Transverse colon (tissue), 4 donors: ENCODE measurements at regions not wholly inside any gene's neighbourhood (a gene's known extent, or its start where the extent isn't known, plus 50 kb on each side); places are given as distances from the start of the nearest gene placed in this dataset.

Experiments
- DNase-seq: peaks from one replicate; pipeline ENCODE4 v3.0.0-alpha.2; 2019
- H3K27ac ChIP-seq, 4 donors: fragments of 200-600 bp; sonication (generic); 2 replicates each; pipeline ENCODE4 v1.5.1; 2016 to 2018; ENCODE audit warnings: inconsistent platforms in 4 of 4
- H3K27me3 ChIP-seq: fragments of 200-600 bp; sonication (generic); 2 replicates; pipeline ENCODE4 v1.5.1; 2017; ENCODE audit warnings: inconsistent platforms
- H3K36me3 ChIP-seq, 4 donors: fragments of 200-600 bp; sonication (generic); 2 replicates each; pipeline ENCODE4 v1.5.1; 2017 to 2019; ENCODE audit warnings: inconsistent platforms in 4 of 4
- H3K4me1 ChIP-seq, 4 donors: fragments of 200-600 bp; sonication (generic); 2 replicates each; pipeline ENCODE4 v1.5.1; 2017 to 2020; ENCODE audit warnings: inconsistent platforms in 4 of 4
- H3K4me3 ChIP-seq, 4 donors: fragments of 200-600 bp; sonication (generic); 1 replicate in 1 of 4; 2 replicates in 3 of 4; pipeline versions ENCODE4 v1.5.1 to v1.6.1; 2017 to 2019; ENCODE audit warnings: inconsistent platforms in 4 of 4
- H3K9me3 ChIP-seq, 2 donors: fragments of 200-600 bp; sonication (generic); 2 replicates each; pipeline ENCODE4 v1.5.1; 2017 to 2019; ENCODE audit warnings: inconsistent platforms in 2 of 2
- EP300 ChIP-seq: sonication (generic); formaldehyde crosslinking; IDR thresholded peaks from one replicate; pipeline ENCODE4 v1.6.1; 2017; ENCODE audit warnings: antibody characterized with exemption, low read depth
- POLR2A ChIP-seq: fragments of 450-650 bp; IDR thresholded peaks from one replicate; pipeline ENCODE4 v1.6.1; 2016; ENCODE audit warnings: antibody characterized with exemption, mild to moderate bottlenecking, moderate library complexity
- POLR2AphosphoS5 ChIP-seq, 3 donors: sonication (generic); formaldehyde crosslinking; IDR thresholded peaks; one replicate each; pipeline ENCODE4 v1.6.1; 2016; ENCODE audit warnings: antibody characterized with exemption in 3 of 3
- WGBS, 2 donors: methylation state at CpG; one replicate each; pipeline ENCODE4 v1.1.5; 2018; ENCODE audit warnings: low coverage in 1 of 2; 5-methylcytosine and 5-hydroxymethylcytosine counted together
- in situ Hi-C, 4 donors: fragments of 200-750 bp; cut with MboI; loops; one replicate each; pipeline versions ENCODE4 v1.15.0 to v1.15.1; 2017; ENCODE audit warnings: low sequenced_read_pairs in 3 of 4, low pct_ligation_motif_present in 1 of 4, low pct_unique_long_range_greater_than_20kb in 1 of 4
- intact Hi-C: fragments of 100-400 bp; cut with DNase I; formaldehyde crosslinking; loops from one replicate; pipeline ENCODE4 v1.15.1; 2023; ENCODE audit warnings: low total_unique reads
- TF ChIP-seq, protein P1 (sequence below), 5 experiments: fragments of 200-600 bp in 3 of 5; fragments of 450-650 bp in 2 of 5; sonication (generic) in 3 of 5; IDR thresholded peaks; 1 replicate in 2 of 5; 2 replicates in 3 of 5; pipeline ENCODE4 v1.5.1; 2016 to 2017; ENCODE audit warnings: antibody characterized with exemption in 5 of 5, inconsistent platforms in 3 of 5, mild to moderate bottlenecking in 2 of 5, moderate library complexity in 1 of 5

DNA sequence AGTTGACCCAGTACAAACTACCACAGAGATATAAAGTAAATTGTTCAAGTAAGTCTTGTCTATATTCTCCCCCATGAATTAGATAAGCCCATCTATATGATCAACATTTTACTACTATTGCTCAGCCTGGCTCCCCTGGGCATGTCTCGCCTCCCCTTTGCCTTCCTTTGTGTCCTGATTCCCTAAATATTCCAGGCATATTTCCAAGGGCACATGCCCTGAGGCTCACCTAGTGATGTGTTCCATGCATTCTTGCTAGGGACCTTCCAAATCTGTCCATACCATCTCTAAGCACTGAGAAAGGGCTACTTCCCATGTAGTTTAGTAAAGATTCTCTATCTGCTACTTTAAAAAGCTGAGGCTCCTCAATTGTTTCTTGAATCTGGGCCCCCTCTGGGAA lies 163.1 kb upstream of the ADRA1D start:
- Histone ChIP-seq H3K27ac (no peak overlapping the region), H3K4me3 (no peak overlapping the region), H3K36me3 (no peaks in the 10 kb centered on the region), H3K9me3 (no peaks in the 10 kb centered on the region), H3K4me1 (no peaks in the 10 kb centered on the region), H3K27me3 (no peaks in the 10 kb centered on the region)
- TF ChIP-seq, protein P1, sequence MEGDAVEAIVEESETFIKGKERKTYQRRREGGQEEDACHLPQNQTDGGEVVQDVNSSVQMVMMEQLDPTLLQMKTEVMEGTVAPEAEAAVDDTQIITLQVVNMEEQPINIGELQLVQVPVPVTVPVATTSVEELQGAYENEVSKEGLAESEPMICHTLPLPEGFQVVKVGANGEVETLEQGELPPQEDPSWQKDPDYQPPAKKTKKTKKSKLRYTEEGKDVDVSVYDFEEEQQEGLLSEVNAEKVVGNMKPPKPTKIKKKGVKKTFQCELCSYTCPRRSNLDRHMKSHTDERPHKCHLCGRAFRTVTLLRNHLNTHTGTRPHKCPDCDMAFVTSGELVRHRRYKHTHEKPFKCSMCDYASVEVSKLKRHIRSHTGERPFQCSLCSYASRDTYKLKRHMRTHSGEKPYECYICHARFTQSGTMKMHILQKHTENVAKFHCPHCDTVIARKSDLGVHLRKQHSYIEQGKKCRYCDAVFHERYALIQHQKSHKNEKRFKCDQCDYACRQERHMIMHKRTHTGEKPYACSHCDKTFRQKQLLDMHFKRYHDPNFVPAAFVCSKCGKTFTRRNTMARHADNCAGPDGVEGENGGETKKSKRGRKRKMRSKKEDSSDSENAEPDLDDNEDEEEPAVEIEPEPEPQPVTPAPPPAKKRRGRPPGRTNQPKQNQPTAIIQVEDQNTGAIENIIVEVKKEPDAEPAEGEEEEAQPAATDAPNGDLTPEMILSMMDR (IDR thresholded peaks at IDR 0.05) = no peak
- TF ChIP-seq EP300 (no peak), POLR2A (no peak)
- DNase-seq = no peak
- in situ Hi-C loops (no loop called here), intact Hi-C loops (no loop called here)
- 83 to 90% methylated on average over 1 of the region's 1 CpG for WGBS, 2 donors

DNA sequence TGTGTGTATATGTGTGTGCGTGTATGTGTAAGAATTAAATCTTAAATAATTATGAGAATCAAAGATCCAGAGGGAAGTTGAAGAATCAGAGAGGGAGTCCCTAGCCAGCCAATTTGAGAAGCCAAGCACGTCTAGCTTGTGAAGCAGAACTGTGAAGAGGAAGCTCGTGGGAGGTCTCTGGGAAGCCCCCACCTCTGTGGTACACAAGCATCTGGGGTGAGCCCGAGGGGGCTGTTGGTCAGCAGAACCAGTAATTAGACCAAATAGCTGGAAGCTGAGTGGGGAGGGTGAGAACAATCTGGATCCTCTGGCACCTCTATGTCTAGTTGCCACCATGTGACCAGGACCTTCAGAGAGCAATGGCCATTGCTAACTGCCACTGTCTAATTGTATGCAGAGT lies 162.7 kb upstream of the ADRA1D start:
- DNase-seq = no peak
- Histone ChIP-seq H3K27ac (no peak overlapping the region), H3K9me3 (no peaks in the 10 kb centered on the region), H3K4me3 (no peak overlapping the region), H3K4me1 (no peaks in the 10 kb centered on the region), H3K27me3 (no peaks in the 10 kb centered on the region), H3K36me3 (no peaks in the 10 kb centered on the region)
- intact Hi-C loops (no loop called here), in situ Hi-C loops (no loop called here)
- no peak for TF ChIP-seq POLR2A
- TF ChIP-seq, protein P1 (IDR thresholded peaks at IDR 0.05) = no peak
- no peak for TF ChIP-seq EP300
- TF ChIP-seq POLR2AphosphoS5 (IDR thresholded peaks at IDR 0.05) = no peak
- 55% methylated on average over 4 of the region's 4 CpGs; no CpG with 5 or more reads in 1 of the 2 donors for WGBS, 2 donors

DNA sequence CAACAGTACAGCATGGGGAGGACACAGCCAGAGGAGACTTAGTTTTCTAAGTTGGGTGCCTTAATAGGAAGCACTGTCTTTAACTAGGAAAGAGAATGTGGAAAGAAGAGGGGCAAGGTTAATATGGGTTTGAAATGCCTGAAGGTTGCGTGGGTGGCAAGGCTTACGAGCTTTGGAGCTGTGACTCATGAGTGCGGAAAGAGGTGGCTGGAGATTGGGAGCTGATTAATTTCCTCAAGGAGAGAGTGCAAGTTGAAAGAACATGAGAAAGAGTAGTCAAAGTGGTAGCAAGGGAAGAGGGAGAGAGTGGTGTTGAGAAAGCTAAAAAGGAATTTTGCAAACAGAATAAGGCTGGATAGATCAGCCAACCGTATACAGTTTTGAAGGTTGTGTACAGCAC lies 157.5 kb upstream of the ADRA1D start:
- Histone ChIP-seq H3K4me1 (no peaks in the 10 kb centered on the region), H3K27ac (no peak overlapping the region), H3K36me3 (no peaks in the 10 kb centered on the region), H3K9me3 (no peaks in the 10 kb centered on the region), H3K4me3 (no peak overlapping the region), H3K27me3 (no peaks in the 10 kb centered on the region)
- no peak for TF ChIP-seq POLR2A
- TF ChIP-seq EP300 = no peak
- no peak for TF ChIP-seq POLR2AphosphoS5 (IDR thresholded peaks at IDR 0.05)
- TF ChIP-seq, protein P1 (IDR thresholded peaks at IDR 0.05) = no peak
- no peak for DNase-seq
- in situ Hi-C loops (no loop called here), intact Hi-C loops (no loop called here)
- 59 to 60% methylated on average over 3 to 4 of the region's 4 CpGs for WGBS, 2 donors

DNA sequence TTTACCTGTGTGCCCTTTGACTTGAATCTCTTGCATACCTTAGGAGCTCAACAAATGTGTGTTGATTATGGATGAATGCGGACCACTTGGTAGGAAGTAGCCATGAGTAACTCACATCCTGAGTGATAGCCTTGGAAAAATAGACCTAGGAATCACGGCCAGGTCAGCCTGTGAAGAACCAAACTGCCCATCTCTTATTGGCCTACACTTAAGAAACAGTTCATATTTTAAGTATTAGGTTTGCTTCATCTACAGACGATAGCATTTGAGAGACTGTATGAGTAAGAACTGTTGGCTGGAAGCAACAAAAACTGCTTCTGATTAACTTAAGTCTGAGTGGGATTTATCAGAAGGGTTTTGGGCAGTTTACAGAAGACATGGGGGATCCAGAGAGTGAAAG lies 152.5 kb upstream of the ADRA1D start:
- in situ Hi-C loops (no loop called here), intact Hi-C loops (no loop called here)
- WGBS, 2 donors = 29 to 75% methylated on average over 1 to 3 of the region's 3 CpGs

DNA sequence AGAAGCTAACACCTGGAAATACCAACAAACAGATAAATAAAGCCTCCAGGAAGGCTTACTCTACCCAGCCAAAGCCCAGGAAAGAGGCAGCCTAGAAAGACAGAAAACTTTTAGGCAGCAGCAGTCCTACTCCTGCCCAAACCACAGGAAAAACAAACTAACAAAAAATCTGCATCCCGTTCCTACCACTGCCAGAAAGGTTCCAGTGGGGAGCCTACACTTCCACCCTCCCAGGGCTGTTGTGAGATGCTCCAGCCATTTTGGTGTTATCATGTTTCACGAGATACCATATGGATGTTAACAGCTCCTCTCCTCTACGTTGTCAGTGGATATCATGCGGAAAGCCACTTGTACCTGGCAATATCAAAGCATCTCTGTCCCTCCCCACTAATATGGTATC lies 135.9 kb upstream of the ADRA1D start:
- Histone ChIP-seq H3K9me3 (no peaks in the 10 kb centered on the region), H3K27me3 (no peaks in the 10 kb centered on the region), H3K36me3 (no peaks in the 10 kb centered on the region), H3K4me3 (no peak overlapping the region), H3K27ac (no peak overlapping the region), H3K4me1 (no peaks in the 10 kb centered on the region)
- intact Hi-C loops (no loop called here), in situ Hi-C loops (no loop called here)
- TF ChIP-seq POLR2A (no peak), POLR2AphosphoS5 (IDR thresholded peaks at IDR 0.05) (no peak)
- DNase-seq = no peak
- WGBS, 2 donors = 88% methylated on average over 4 of the region's 4 CpGs; no CpG with 5 or more reads in 1 of the 2 donors

More for the DNA sequence above, 152.5 kb upstream of the ADRA1D start:
- Histone ChIP-seq H3K27me3 (no peaks in the 10 kb centered on the region), H3K4me1 (no peaks in the 10 kb centered on the region), H3K36me3 (no peaks in the 10 kb centered on the region), H3K4me3 (no peak overlapping the region), H3K9me3 (peaks cover 0 to 4% of the 10 kb centered on the region in 2 donors), H3K27ac (no peak overlapping the region)
- TF ChIP-seq EP300 = no peak
- no peak for DNase-seq
